ENCODE measurements at regions not wholly inside any gene's neighbourhood (a gene's known extent, or its start where the extent isn't known, plus 50 kb on each side); places are given as distances from the start of the nearest gene placed in this dataset.

- TF ChIP-seq ETS1 (IDR thresholded peaks at IDR 0.05) = no peak
Observed at GRCh38 chr13:105936816-105937215, 598.6 kb downstream of the EFNB2 start (continued).

GRCh38 chr13:105929505-105929904 lies 606.0 kb downstream of the EFNB2 start:
- Histone ChIP-seq H3K4me3 (no peak overlapping the region), H3K79me2 (replicated peaks; ENCODE audit: insufficient read depth) (no peaks in the 10 kb centered on the region), H3K36me3 (ENCODE audit: insufficient read depth) (no peaks in the 10 kb centered on the region), H3F3A (replicated peaks; ENCODE audit: low read depth) (no peaks in the 10 kb centered on the region), H3K4me1 (ENCODE audit: insufficient read depth) (no peaks in the 10 kb centered on the region), H2AFZ (no peak overlapping the region), H3K9me2 (ENCODE audit: insufficient read depth) (no peaks in the 10 kb centered on the region), H3K4me2 (no peak overlapping the region), H4K20me1 (replicated peaks; ENCODE audit: insufficient read depth) (no peaks in the 10 kb centered on the region), H3K27ac (ENCODE audit: low read depth) (no peak overlapping the region), H3K27me3 (ENCODE audit: insufficient read depth) (no peaks in the 10 kb centered on the region)
- Mint-ChIP-seq H3K36me3 (ENCODE audit: low read depth) (no peaks in the 10 kb centered on the region), H3K9me3 (no peaks in the 10 kb centered on the region), H3K27ac (no peak overlapping the region), H3K4me1 (no peaks in the 10 kb centered on the region), H3K4me3 (no peak overlapping the region), H3K27me3 (ENCODE audit: insufficient read depth, low read depth, poor library complexity) (peaks cover 2% of the 10 kb centered on the region)
- ATAC-seq (no peak), DNase-seq (ENCODE audit: low spot score) (no peak)
- TF ChIP-seq ZNF331 (CRISPR knock-in tag; IDR thresholded peaks at IDR 0.05; ENCODE audit: low read depth) = no peak
- TF ChIP-seq STAT1 (IDR thresholded peaks at IDR 0.05; ENCODE audit: unreplicated experiment) = no peak
- no peak for TF ChIP-seq EZH2 (IDR thresholded peaks at IDR 0.05; ENCODE audit: low read depth, unreplicated experiment)
- no peak for TF ChIP-seq ZNF114 (CRISPR knock-in tag; IDR thresholded peaks at IDR 0.05)

- no peak for ATAC-seq
Observed at GRCh38 chr13:105928901-105929300, 606.6 kb downstream of the EFNB2 start.

More at GRCh38 chr13:105928901-105929300, 606.6 kb downstream of the EFNB2 start:
- Mint-ChIP-seq H3K9me3 (no peaks in the 10 kb centered on the region), H3K4me3 (no peak overlapping the region), H3K4me1 (no peaks in the 10 kb centered on the region), H3K27ac (no peak overlapping the region), H3K27me3 (ENCODE audit: insufficient read depth, low read depth, poor library complexity) (peaks cover 2% of the 10 kb centered on the region), H3K36me3 (ENCODE audit: low read depth) (no peaks in the 10 kb centered on the region)
- no peaks in the 10 kb centered on the region for H4K20me1 ChIP-seq (replicated peaks; ENCODE audit: insufficient read depth)
- no peaks in the 10 kb centered on the region for H3F3A ChIP-seq (replicated peaks; ENCODE audit: low read depth)
- H3K4me1 ChIP-seq (ENCODE audit: insufficient read depth) = no peaks in the 10 kb centered on the region
- no peaks in the 10 kb centered on the region for H3K27me3 ChIP-seq (ENCODE audit: insufficient read depth)
- no peak overlapping the region for H2AFZ ChIP-seq
- H3K9me2 ChIP-seq (ENCODE audit: insufficient read depth) = no peaks in the 10 kb centered on the region
- TF ChIP-seq NANOG (IDR thresholded peaks at IDR 0.05; ENCODE audit: borderline replicate concordance) = no peak
- TF ChIP-seq ZNF331 (CRISPR knock-in tag; IDR thresholded peaks at IDR 0.05; ENCODE audit: low read depth) = no peak
- TF ChIP-seq EZH2 (IDR thresholded peaks at IDR 0.05; ENCODE audit: low read depth, unreplicated experiment) = no peak
- TF ChIP-seq CTCF (conservative IDR thresholded peaks at IDR 0.05; ENCODE audit: low read depth in 2 of 2) = no peak
- no peak for TF ChIP-seq EZH2phosphoT487 (IDR thresholded peaks at IDR 0.05; ENCODE audit: unreplicated experiment)
- no peak for TF ChIP-seq ZNF462 (CRISPR knock-in tag; IDR thresholded peaks at IDR 0.05)
- TF ChIP-seq ZNF114 (CRISPR knock-in tag; IDR thresholded peaks at IDR 0.05) = no peak
- H3K36me3 ChIP-seq (ENCODE audit: insufficient read depth) = no peaks in the 10 kb centered on the region
- H3K4me3 ChIP-seq = no peak overlapping the region
- DNase-seq (ENCODE audit: low spot score) = no peak
- H3K4me2 ChIP-seq = no peak overlapping the region
- H3K79me2 ChIP-seq (replicated peaks; ENCODE audit: insufficient read depth) = no peaks in the 10 kb centered on the region
- no peak overlapping the region for H3K27ac ChIP-seq (ENCODE audit: low read depth)

Measured in GM23338 (cell line).